OCI-LY7 (cell line): ENCODE measurements at regions not wholly inside any gene's neighbourhood (a gene's known extent, or its start where the extent isn't known, plus 50 kb on each side); places are given as distances from the start of the nearest gene placed in this dataset.

Experiments
- BruUV-seq: library from RNA; stranded (reverse); fragments of 400-500 nt; replicated peaks from 2 replicates; lab custom pipeline; 2021; lab: Mats Ljungman, UMichigan
- CTCF ChIA-PET: fragments of 300-600 bp; sonication (Branson Sonifier 250); formaldehyde crosslinking; loops from one replicate; lab custom pipeline; 2022; ENCODE audit warnings: antibody characterized with exemption; ENCODE audit not compliant: unreplicated experiment; lab: Charles Lee
- POLR2A ChIA-PET: fragments of 300-600 bp; sonication (Branson Sonifier 250); formaldehyde crosslinking; loops from one replicate; lab custom pipeline; 2022; ENCODE audit warnings: antibody characterized with exemption; lab: Charles Lee
- DNase-seq: peaks from one replicate; pipeline ENCODE4 v3.0.0-alpha.2; 2015; ENCODE audit warnings: low spot score
- H2AFZ ChIP-seq: fragments of 200-600 bp; sonication (generic), shearing (Covaris generic); 2 replicates; pipeline ENCODE4 v1.6.1; 2014; ENCODE audit warnings: mild to moderate bottlenecking, antibody characterized with exemption, low read length, moderate library complexity
- H3K27ac ChIP-seq: fragments of 200-600 bp; sonication (generic); 2 replicates; pipeline ENCODE4 v1.5.1; 2014; ENCODE audit warnings: mixed run types, low read depth, mild to moderate bottlenecking, moderate library complexity, low read length, inconsistent platforms; ENCODE audit not compliant: poor library complexity, severe bottlenecking
- H3K36me3 ChIP-seq: fragments of 200-600 bp; sonication (generic); 2 replicates; pipeline ENCODE4 v1.6.1; 2014; ENCODE audit warnings: mild to moderate bottlenecking, antibody characterized with exemption, low read length, moderate library complexity, mixed read lengths; ENCODE audit not compliant: insufficient read depth
- H3K4me1 ChIP-seq: fragments of 200-600 bp; sonication (generic); 2 replicates; pipeline ENCODE4 v1.5.1; 2014; ENCODE audit warnings: mild to moderate bottlenecking, low read length; ENCODE audit not compliant: insufficient read depth, poor library complexity, severe bottlenecking
- H3K4me2 ChIP-seq: fragments of 200-600 bp; sonication (generic); 2 replicates; pipeline ENCODE4 v1.6.1; 2014; ENCODE audit warnings: mild to moderate bottlenecking, low read length
- H3K4me3 ChIP-seq: fragments of 200-600 bp; sonication (generic); 2 replicates; pipeline ENCODE4 v1.5.1; 2014; ENCODE audit warnings: mild to moderate bottlenecking, low read depth, low read length; ENCODE audit not compliant: poor library complexity, severe bottlenecking
- H3K79me2 ChIP-seq: fragments of 200-600 bp; sonication (generic); 2 replicates; pipeline ENCODE4 v1.6.1; 2016; ENCODE audit warnings: low read depth, mild to moderate bottlenecking, low read length, moderate library complexity, mixed read lengths; ENCODE audit not compliant: insufficient read depth
- H3K9me2 ChIP-seq: fragments of 200-600 bp; sonication (generic); 2 replicates; pipeline ENCODE4 v1.6.1; 2016; ENCODE audit warnings: mild to moderate bottlenecking, low read length, mixed read lengths; ENCODE audit not compliant: insufficient read depth
- H3K9me3 ChIP-seq: fragments of 200-600 bp; sonication (generic); 2 replicates; pipeline ENCODE4 v1.6.1; 2014; ENCODE audit warnings: mild to moderate bottlenecking, mixed run types, low read length, mixed read lengths
- H4K20me1 ChIP-seq: fragments of 200-600 bp; sonication (generic); 2 replicates; pipeline ENCODE4 v1.6.1; 2014; ENCODE audit warnings: mild to moderate bottlenecking, antibody characterized with exemption, low read length, moderate library complexity, mixed read lengths; ENCODE audit not compliant: insufficient read depth
- EZH2phosphoT487 ChIP-seq: fragments of 200-600 bp; sonication (generic); IDR thresholded peaks from 2 replicates; pipeline ENCODE4 v1.6.1; 2018; ENCODE audit warnings: low read depth, borderline replicate concordance, mild to moderate bottlenecking, mixed run types, antibody characterized with exemption, low read length, moderate library complexity, mixed read lengths
- intact Hi-C: fragments of 100-400 bp; cut with micrococcal nuclease; formaldehyde crosslinking; loops from one replicate; pipeline ENCODE4 v1.10.0; 2022; ENCODE audit not compliant: unreplicated experiment
- TF ChIP-seq, protein P1 (sequence below): fragments of 200-600 bp; sonication (generic); conservative IDR thresholded peaks from 2 replicates; pipeline ENCODE4 v1.5.1; 2014; ENCODE audit warnings: mild to moderate bottlenecking, antibody characterized with exemption, low read length, moderate library complexity, mixed read lengths

DNA sequence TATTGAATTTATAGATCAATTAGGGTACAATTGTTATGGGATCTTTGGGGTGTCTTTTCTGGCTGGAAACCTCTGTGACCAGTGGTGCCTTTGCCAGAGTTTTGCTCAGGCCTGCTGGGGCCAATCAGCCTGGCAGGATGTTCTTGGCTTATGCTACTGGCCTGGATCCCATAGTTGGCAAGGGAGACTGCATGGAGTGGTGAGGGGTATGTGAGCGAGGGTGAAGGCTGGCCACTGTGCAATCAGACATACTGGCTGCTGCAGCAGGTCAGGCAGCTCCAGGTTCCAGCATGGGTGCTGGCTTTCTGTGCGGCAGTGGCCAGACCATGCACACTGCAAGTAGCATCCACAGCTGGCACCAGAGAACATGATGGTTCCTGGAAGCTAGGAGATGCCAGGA lies 1053.2 kb upstream of the GBE1 start:
- Histone ChIP-seq H3K9me3 (no peaks in the 10 kb centered on the region), H3K4me1 (no peaks in the 10 kb centered on the region), H2AFZ (no peak overlapping the region), H3K79me2 (no peaks in the 10 kb centered on the region), H3K27ac (no peak overlapping the region), H4K20me1 (no peaks in the 10 kb centered on the region), H3K36me3 (no peaks in the 10 kb centered on the region), H3K9me2 (no peaks in the 10 kb centered on the region), H3K4me2 (no peak overlapping the region), H3K4me3 (no peak overlapping the region)
- no TSS peak for BruUV-seq
- intact Hi-C loops, result no loop called here
- ChIA-PET CTCF (no interaction called here), POLR2A (interaction anchor here (0.6 kb wide), 1 partner anchor 188 kb away, joined by 3 read pairs; no protein-coding TSS in a partner anchor)
- TF ChIP-seq EZH2phosphoT487, result no peak
- TF ChIP-seq, protein P1, sequence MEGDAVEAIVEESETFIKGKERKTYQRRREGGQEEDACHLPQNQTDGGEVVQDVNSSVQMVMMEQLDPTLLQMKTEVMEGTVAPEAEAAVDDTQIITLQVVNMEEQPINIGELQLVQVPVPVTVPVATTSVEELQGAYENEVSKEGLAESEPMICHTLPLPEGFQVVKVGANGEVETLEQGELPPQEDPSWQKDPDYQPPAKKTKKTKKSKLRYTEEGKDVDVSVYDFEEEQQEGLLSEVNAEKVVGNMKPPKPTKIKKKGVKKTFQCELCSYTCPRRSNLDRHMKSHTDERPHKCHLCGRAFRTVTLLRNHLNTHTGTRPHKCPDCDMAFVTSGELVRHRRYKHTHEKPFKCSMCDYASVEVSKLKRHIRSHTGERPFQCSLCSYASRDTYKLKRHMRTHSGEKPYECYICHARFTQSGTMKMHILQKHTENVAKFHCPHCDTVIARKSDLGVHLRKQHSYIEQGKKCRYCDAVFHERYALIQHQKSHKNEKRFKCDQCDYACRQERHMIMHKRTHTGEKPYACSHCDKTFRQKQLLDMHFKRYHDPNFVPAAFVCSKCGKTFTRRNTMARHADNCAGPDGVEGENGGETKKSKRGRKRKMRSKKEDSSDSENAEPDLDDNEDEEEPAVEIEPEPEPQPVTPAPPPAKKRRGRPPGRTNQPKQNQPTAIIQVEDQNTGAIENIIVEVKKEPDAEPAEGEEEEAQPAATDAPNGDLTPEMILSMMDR, result no peak
- no peak for DNase-seq

DNA sequence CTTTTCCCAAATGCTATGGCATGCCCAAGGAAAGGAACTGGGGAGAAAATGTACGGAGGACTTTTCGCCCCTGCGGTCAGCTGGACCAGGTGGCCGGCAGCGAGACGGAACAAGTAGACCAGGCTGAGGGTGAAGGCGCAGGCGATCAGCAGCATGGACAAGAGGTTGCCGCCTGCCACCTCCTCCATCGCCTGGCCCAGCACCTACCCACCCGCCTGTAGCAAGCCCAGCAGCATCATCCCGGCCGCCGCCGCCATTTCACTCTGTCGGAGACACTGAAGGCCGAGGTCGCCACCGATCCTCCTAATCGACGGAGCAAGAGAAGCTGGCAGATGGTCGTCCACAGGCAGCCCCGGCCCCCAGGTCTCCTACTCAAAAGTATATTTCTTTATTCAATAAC lies 1046.3 kb upstream of the GBE1 start:
- BruUV-seq, result no TSS peak
- no peak overlapping the region for H3K27ac ChIP-seq
- DNase-seq, result no peak
- no peaks in the 10 kb centered on the region for H4K20me1 ChIP-seq
- CTCF ChIA-PET, result no interaction called here
- POLR2A ChIA-PET, result no interaction called here
- no peaks in the 10 kb centered on the region for H3K9me3 ChIP-seq
- TF ChIP-seq EZH2phosphoT487, result no peak
- TF ChIP-seq, protein P1, result no peak
- H3K4me3 ChIP-seq, result no peak overlapping the region
- H3K36me3 ChIP-seq, result no peaks in the 10 kb centered on the region
- H2AFZ ChIP-seq, result no peak overlapping the region
- intact Hi-C loops, result no loop called here
- H3K79me2 ChIP-seq, result no peaks in the 10 kb centered on the region
- H3K4me1 ChIP-seq, result no peaks in the 10 kb centered on the region
- no peak overlapping the region for H3K4me2 ChIP-seq
- no peaks in the 10 kb centered on the region for H3K9me2 ChIP-seq

DNA sequence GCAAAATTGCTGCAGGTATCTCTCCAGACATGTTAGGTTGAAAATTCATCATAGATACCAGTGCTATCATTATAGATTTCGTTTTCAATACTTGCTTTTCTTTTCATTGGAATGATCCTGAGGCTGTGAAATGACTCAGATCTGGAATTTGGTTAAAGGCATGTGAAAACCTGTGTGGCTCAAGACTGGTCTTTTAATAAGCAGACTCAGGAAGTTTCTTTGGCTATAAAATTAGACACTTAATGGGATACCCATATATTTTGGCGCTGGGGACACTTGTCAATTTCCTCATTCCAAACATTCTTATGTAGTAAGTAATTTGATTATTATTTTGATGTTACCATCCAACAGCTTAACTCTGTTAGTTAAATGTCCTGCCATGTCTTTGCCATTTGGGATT lies 1041.1 kb upstream of the GBE1 start:
- Histone ChIP-seq H3K4me2 (no peak overlapping the region), H2AFZ (no peak overlapping the region), H3K4me3 (no peak overlapping the region), H3K4me1 (no peaks in the 10 kb centered on the region), H3K79me2 (no peaks in the 10 kb centered on the region), H3K27ac (no peak overlapping the region), H3K9me3 (no peaks in the 10 kb centered on the region), H3K36me3 (no peaks in the 10 kb centered on the region), H4K20me1 (no peaks in the 10 kb centered on the region), H3K9me2 (no peaks in the 10 kb centered on the region)
- BruUV-seq, result no TSS peak
- TF ChIP-seq, protein P1, result no peak
- TF ChIP-seq EZH2phosphoT487, result no peak
- ChIA-PET CTCF (no interaction called here), POLR2A (interaction anchor here (0.6 kb wide), 1 partner anchor 9 kb away, joined by 4 read pairs; no protein-coding TSS in a partner anchor)
- no peak for DNase-seq
- intact Hi-C loops, result no loop called here
